Peyer's patch (tissue), 4 donors: ENCODE measurements at regions not wholly inside any gene's neighbourhood (a gene's known extent, or its start where the extent isn't known, plus 50 kb on each side); places are given as distances from the start of the nearest gene placed in this dataset.
A peak's percentile ranks its signal among the peaks of the same experiment; 100 is the strongest.
"Not testable (repeated sequence)": the region's sequence is repeated elsewhere in the genome, so short reads cannot be mapped to it uniquely, and the experiment has no call there.

ENCODE experiments used
- DNase-seq, 3 donors: peaks; one replicate each; pipeline ENCODE4 v3.0.0-alpha.2; 2017 to 2019
- H3K27ac ChIP-seq, 4 donors: fragments of 200-600 bp; sonication (generic); one replicate each; pipeline ENCODE4 v1.5.1; 2016 to 2019
- H3K27me3 ChIP-seq, 2 donors: fragments of 200-600 bp; sonication (generic); one replicate each; pipeline ENCODE4 v1.5.1; 2019
- H3K36me3 ChIP-seq, 3 donors: fragments of 200-600 bp; sonication (generic); one replicate each; pipeline ENCODE4 v1.5.1; 2016 to 2019
- H3K4me1 ChIP-seq, 4 donors: fragments of 200-600 bp; sonication (generic); one replicate each; pipeline ENCODE4 v1.5.1; 2016 to 2019
- H3K4me3 ChIP-seq, 4 donors: fragments of 200-600 bp; sonication (generic); 1 replicate in 3 of 4; 2 replicates in 1 of 4; pipeline ENCODE4 v1.5.1; 2016 to 2019; ENCODE audit warnings: mild to moderate bottlenecking in 1 of 4
- H3K9me3 ChIP-seq, 4 donors: fragments of 200-600 bp; sonication (generic); one replicate each; pipeline ENCODE4 v1.5.1; 2016 to 2019; ENCODE audit warnings: mild to moderate bottlenecking in 1 of 4
- CTCF ChIP-seq, 6 experiments: fragments of 450-650 bp in 4 of 6; fragments of 200-600 bp in 2 of 6; sonication (generic) in 1 of 6; IDR thresholded peaks; one replicate each; pipeline ENCODE4 v1.5.1; 2017 to 2019; ENCODE audit warnings: antibody characterized with exemption in 6 of 6, mild to moderate bottlenecking in 3 of 6, moderate library complexity in 1 of 6
- POLR2A ChIP-seq, 2 donors: fragments of 450-650 bp; IDR thresholded peaks; one replicate each; pipeline ENCODE4 v1.5.1; 2017; ENCODE audit warnings: antibody characterized with exemption in 2 of 2, mild to moderate bottlenecking in 2 of 2, moderate library complexity in 2 of 2

- TF ChIP-seq POLR2A (IDR thresholded peaks at IDR 0.05) (no peak), CTCF (IDR thresholded peaks at IDR 0.05) (no peak)
- H3K27ac ChIP-seq: peak overlapping the region in 1 of 4 donors; percentile 1
- no peaks in the 10 kb centered on the region for H3K9me3 ChIP-seq
- H3K36me3 ChIP-seq: no peaks in the 10 kb centered on the region
- H3K27me3 ChIP-seq: no peaks in the 10 kb centered on the region
- no peak overlapping the region for H3K4me3 ChIP-seq
- DNase-seq: no peak
- H3K4me1 ChIP-seq: no peaks in the 10 kb centered on the region
Observed at GRCh38 chrX:65932173-65933084, 107.5 kb downstream of the VSIG4 start.

GRCh38 chrX:65928522-65928921, 111.4 kb downstream of the VSIG4 start:
- Histone ChIP-seq H3K27me3 (no peaks in the 10 kb centered on the region), H3K36me3 (no peaks in the 10 kb centered on the region), H3K27ac (no peak overlapping the region), H3K4me1 (no peaks in the 10 kb centered on the region), H3K9me3 (no peaks in the 10 kb centered on the region), H3K4me3 (no peak overlapping the region)
- TF ChIP-seq POLR2A (IDR thresholded peaks at IDR 0.05): no peak
- TF ChIP-seq CTCF (IDR thresholded peaks at IDR 0.05): no peak
- DNase-seq: no peak

- H3K27me3 ChIP-seq, H3K4me1 ChIP-seq, H3K27ac ChIP-seq, H3K9me3 ChIP-seq, H3K36me3 ChIP-seq, H3K4me3 ChIP-seq, DNase-seq: not testable (repeated sequence)
Observed at GRCh38 chrX:65927386-65927785, 112.5 kb downstream of the VSIG4 start.

GRCh38 chrX:65926095-65927019, 113.5 kb downstream of the VSIG4 start:
- Histone ChIP-seq H3K4me3 (peak overlapping the region in 1 of 4 donors; percentile 17), H3K27me3 (no peaks in the 10 kb centered on the region), H3K4me1 (no peaks in the 10 kb centered on the region), H3K9me3 (no peaks in the 10 kb centered on the region), H3K27ac (peak overlapping the region in 1 of 4 donors; percentile 40), H3K36me3 (no peaks in the 10 kb centered on the region)
- TF ChIP-seq CTCF (IDR thresholded peaks at IDR 0.05) (no peak), POLR2A (IDR thresholded peaks at IDR 0.05) (no peak)
- DNase-seq: peak in 2 of 3 donors; percentile 46 to 57

- Histone ChIP-seq H3K27me3 (no peaks in the 10 kb centered on the region), H3K9me3 (no peaks in the 10 kb centered on the region), H3K4me1 (no peaks in the 10 kb centered on the region), H3K36me3 (no peaks in the 10 kb centered on the region), H3K27ac (no peak overlapping the region), H3K4me3 (no peak overlapping the region)
- no peak for TF ChIP-seq CTCF (IDR thresholded peaks at IDR 0.05)
- no peak for TF ChIP-seq POLR2A (IDR thresholded peaks at IDR 0.05)
- DNase-seq: no peak
Observed at GRCh38 chrX:65925592-65925991, 114.3 kb downstream of the VSIG4 start.

GRCh38 chrX:65925005-65925404, 114.9 kb downstream of the VSIG4 start:
- no peaks in the 10 kb centered on the region for H3K4me1 ChIP-seq
- no peaks in the 10 kb centered on the region for H3K36me3 ChIP-seq
- no peaks in the 10 kb centered on the region for H3K9me3 ChIP-seq
- TF ChIP-seq POLR2A (IDR thresholded peaks at IDR 0.05): no peak
- no peak for TF ChIP-seq CTCF (IDR thresholded peaks at IDR 0.05)
- DNase-seq: no peak
- no peak overlapping the region for H3K27ac ChIP-seq
- no peaks in the 10 kb centered on the region for H3K27me3 ChIP-seq
- no peak overlapping the region for H3K4me3 ChIP-seq
